GM19372 (cell line): ENCODE measurements at regions not wholly inside any gene's neighbourhood (a gene's known extent, or its start where the extent isn't known, plus 50 kb on each side); places are given as distances from the start of the nearest gene placed in this dataset.

Experiments
- ATAC-seq: cut with Tn5 transposase; IDR thresholded peaks from one replicate; pipeline ENCODE4 v1.9.1; 2021; ENCODE audit warnings: mild to moderate bottlenecking, low read depth, moderate library complexity; ENCODE audit not compliant: unreplicated experiment

DNA sequence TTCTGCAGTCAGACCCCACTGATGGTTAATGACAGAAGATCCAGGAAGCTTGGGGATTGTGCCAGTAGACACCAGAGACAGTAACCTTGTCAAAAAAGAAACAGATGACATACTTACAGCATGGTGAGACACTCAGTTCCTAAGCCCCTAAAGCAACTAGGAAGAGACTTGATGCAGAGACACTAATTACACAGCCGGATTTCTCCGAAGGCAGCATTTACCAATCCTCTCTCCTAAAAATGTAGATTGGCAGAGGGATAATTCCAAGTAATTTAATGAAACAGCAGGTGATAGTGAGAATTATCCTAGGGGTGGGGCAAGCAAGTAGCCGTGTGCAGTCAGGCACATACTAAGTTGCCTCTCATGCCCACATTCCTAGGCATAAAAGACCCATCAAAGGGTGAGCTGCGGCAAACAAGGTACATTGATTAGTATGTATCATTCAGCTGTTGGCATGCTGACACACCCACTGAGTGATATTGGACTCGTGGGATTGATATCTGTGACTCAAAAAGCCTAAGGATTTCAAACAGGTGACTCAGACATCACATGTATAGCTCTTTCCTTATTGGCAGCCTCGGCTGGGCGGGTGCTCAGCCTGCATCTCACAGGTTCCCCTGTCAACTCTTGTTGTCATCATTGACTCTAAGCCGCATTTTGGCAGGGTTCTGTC is 296.7 kb upstream of the ATP5MC3 start:
- ATAC-seq, result no peak

DNA sequence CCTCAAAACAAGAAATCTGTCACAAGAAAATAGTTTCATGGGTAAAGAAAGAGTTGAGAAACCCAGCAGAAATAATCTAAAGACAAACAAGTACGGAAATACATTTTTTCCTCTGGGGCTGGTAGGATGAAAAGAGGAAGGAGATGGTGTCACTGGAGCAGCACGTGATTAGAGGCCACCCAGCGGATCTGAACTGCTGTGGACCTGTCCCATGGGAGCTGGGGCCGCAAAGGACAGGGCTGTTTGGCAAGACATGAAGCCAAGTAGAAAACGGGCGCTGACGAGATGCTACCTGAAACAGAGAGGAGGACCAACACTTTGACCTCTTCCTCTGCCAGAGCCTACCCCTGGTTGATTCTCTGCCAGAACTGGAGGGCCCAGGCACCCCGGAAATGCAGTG is 295.4 kb upstream of the ATP5MC3 start:
- no peak for ATAC-seq

DNA sequence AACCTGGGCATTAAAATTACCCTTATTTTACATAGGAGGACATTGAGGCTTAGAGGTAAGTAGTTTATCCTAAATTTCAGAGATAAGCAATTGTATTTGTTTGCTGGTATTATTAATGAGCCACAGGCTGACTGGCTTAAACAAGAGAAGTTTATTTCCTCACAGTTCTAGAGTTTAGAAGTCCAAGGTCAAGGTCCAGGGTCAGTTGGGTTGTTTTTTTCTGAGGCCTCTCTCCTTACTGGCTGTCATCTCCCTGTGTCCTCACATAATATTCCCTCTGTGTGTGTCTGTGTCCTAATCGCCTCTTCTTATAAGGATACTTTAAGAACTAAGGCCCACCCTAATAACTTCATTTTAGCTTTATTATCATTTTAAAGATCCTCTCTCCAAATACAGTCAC is 294.9 kb upstream of the ATP5MC3 start:
- no peak for ATAC-seq

DNA sequence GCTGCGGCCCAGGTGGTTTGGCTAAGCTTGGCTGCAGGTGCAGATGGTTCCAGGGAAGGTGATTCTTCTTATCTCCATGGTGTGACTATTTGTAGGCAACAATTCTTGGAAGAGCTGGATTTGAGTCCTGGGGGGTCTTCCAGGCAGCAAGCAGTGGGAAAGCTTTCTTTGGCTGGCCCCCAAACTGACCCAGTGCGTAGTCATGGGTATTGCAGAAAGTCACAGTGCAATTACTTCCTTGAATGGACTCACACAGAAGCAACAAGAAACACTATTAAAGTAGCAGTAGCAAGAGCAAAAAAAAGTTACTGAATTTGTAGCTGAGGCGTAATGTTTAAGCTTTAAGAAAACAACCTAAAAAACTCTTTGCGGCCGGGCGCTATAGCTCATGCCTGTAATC is 293.6 kb upstream of the ATP5MC3 start:
- no peak for ATAC-seq

DNA sequence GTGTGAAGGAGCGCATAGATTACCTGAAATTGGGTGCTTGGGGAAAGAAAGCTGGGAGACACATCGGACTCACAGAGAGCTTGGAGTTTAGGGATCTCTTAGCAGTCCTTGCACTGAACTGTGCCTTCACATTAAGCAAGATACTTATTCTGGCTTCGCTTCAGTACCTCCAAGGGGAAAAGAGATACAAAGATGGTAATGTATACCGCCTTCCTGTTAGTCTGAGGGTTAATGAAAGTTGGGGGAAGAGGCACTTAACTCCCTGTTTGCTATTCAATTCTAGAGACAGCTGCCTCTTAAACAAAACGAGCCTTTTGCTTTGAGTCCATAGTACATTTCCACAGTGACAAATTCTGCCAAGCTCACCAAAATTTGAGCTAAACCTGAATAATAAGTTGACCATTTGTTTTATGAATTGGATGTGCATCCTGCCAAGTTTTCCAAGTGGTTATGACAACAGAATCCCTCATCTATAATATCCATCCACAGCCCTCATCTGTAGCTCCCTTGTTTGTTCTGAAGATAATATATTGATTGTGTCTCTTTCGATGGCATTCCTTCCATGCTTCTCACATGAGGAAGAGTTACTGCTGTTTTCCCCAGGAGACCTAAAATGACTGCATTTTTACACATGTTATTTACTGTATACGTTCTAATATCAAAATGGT is 287.1 kb upstream of the ATP5MC3 start:
- ATAC-seq, result no peak

DNA sequence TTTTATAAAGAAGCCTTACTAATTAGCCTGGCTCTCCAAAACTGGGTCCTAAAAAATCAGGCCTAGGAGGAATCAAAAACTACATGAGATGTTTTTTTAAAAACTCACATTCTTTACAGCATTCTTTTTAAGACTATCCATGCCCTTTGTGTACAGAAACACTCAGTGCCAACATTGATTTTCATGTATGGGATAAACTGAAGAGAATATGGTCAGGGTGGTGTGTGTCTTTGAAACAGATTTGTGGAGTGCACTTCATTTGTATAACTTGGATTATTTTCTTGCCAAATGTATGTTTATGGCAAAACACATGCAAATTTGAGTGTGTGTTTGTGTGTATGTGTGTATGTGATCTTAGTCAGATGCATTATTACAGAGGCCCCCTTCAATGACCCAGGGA is 283.6 kb upstream of the ATP5MC3 start:
- ATAC-seq, result no peak

DNA sequence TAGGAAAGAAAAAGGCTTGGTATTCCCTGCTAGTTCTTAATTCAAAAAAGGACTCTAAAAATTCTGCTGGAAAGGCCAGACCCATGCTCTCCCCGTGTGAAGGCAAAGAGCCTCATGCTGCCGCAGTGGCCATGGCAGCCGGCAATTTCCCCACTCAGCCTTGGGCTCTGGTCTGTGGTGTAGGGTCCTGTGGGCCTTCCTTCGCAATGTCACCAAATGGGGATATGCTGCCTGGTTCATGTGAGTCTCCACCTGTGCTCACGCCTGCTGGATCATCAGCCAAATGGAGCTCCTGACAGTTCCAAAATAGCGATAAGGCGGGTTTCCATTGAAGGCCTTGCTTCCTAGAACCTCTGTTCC is 282.8 kb upstream of the ATP5MC3 start:
- ATAC-seq, result no peak

DNA sequence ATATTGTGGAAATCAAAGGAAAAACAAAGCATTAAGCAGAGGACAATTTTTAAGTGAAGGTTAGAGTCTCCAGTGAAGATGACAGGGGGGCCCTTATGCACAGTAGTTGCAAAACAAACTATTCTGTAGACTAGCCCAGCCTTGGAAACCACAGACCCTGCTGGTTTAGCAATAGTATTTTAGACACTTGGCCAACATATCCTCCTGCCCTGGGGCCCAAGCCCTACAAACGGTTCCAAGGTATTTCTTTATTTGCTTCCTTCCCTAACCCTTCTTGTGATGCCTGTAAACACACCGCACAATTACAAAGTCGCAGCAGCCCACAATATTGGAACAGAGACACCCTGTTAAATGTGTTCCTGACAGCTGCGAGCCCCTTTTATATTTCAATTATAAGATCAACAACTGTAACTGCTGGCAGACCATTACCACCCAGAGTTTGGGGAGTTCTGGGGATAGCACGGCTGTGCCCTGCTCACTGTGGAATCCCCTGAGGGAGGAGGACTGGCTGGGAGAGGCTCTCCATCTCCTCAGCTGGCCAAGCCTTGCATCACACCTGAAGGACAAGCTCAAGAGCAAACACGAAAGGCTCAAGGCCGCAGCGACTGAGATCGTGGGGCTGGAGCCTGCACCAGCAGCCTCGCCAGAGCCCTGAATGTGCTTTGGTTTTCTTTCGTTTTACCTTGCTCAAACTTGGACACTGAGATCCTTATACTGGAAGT is 282.2 kb upstream of the ATP5MC3 start:
- no peak for ATAC-seq

DNA sequence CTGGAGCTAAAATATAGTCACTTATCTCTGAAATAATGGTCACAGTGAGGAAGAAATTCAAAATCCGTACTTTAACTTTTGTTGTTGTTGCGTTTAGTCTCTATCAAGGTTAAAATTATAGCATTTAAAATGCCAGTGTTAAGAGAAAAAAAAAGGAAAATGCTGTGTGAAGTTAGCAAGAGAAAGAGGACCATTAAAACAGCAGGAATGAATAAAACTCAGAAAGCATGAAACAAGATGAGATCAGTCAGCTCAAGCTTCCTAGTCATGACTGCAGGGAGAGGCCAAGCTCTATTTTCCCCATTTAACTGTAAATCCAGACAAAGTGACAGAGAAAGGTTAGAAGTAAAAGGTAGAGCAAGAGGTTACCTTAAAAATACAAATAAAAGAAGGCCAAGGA is 281.7 kb upstream of the ATP5MC3 start:
- no peak for ATAC-seq

DNA sequence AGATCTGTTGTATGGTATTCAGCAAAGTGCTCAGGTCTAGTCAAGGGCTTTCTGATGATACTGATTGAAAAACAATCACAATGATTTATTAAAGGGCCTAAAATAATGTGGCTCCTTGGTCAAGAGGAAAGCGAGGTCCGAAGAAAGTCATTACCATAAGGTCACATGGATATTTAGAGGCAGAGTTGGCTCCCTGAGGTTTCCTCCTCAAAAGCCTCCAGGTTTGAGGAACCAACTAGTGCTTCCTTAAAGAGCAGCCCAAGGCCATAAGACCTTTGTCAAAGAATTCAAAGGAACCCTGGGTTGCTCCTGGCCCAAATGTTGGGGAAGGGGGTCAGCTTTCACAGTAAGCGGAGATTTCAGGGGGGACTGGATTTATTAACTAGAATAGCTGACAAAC is 280.7 kb upstream of the ATP5MC3 start:
- ATAC-seq, result no peak

DNA sequence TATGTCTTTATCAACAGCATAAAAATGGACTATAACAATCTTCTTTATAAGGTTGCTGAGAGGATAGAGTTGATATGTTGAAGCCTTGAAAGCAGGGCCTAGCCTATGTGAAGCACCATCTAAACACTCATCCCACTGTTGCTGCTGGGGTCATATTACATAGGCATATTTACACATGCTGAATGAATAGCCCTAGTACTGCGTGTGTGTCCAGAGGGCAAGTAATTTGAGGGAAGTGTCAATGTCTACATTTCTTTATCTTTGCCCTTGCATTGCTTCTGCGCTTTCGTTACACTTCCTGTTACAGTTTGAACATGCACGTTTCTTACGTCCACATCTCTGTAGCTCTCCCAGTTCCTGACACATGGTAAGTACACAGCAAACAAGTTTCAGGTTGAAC is 280.3 kb upstream of the ATP5MC3 start:
- ATAC-seq, result no peak

DNA sequence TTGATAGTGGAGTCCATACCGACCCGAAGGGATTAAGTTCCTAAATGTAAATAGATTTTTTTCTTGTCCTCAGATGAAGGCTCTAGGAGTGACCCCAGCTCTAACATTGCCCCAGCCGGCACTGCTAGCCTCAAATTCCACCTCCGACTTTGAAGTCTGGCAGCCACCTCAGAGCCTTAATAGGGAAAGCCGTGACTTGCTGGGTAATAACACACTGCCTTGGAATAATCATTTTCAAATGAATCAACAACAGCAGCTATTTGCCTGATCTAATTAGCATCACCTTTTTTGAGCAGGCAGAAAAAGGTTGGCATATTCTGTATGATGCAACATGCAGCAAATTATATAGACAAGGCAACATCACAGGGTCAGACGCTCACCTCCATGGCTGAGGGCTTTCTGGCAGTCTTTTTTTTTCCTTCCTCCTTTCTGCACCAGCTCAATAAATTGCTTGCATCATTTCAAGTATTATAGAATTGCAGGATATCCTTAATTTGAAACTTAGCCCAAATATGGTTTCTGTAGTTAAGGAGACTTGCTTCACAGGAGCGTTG is 276.5 kb upstream of the ATP5MC3 start:
- no peak for ATAC-seq

DNA sequence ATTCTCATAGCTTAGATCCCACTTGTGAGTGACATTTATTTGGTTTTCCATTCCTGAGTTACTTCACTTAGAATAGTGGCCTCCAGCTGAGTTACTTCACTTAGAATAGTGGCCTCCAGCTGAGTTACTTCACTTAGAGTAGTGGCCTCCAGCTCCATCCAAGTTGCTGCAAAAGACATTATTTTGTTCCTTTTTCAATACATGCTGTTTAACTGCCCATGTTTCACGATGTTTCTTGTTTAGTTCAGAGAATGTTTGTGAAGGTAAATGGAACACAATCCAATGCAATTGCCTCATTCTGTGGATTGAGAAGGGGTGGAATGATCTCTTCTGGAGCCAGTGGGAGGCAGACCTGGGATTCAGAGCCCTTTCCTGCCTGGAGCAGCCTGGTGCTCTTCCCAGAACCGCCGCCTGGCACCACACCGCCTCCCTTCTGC is 273.5 kb upstream of the ATP5MC3 start:
- no peak for ATAC-seq

DNA sequence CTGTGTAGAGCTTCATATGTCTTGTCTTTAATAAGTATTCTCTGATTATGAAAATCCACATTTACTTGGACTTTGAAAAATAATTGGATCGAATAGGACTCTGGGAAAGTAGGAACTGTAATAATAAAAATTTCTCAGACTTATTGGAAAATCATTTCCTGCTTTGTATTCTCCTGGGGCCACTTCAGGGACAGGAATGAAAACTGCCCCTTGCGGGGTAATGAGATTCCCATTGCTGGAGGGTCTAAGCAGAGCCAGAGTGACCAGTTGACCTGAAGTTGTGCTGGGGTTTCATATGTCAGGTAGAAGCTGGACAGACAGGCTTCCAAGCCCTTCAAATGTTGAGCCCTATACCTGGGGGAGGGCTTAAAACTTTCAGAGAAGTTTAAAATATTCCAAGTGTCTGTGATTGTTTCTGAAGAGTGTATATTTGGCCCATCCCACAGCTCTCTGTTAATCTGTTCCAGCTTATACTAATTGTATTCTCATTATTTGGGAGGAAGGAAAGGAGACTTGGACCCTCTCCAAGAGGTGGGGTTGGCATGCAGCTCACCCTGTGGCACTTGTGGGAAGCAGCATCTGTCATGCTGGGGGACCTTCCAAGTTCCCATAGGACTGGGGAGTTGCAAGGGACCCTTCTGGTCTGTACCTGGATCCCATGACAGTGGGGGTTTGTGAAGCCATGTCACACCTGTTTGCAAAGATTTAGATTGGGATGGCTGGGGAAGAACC is 268.7 kb upstream of the ATP5MC3 start:
- no peak for ATAC-seq

DNA sequence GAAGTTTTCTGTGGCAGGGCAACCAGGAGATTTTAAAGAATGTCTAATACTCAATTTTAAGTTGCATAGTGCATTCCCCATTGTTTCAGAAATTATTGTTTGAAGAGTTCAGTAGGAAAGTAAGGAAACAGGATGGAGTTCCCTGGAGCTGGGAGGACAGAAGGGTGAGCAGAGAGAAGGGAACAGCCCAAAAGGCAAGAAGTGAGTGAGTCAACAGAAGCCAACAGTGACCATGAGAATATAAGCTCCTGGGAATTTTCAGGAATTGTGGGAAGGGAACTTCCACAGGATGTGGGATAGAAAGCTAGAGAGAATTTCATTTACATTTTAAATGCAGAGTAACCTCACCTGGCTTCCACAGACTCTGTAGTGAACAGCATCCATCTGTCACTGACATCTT is 268.1 kb upstream of the ATP5MC3 start:
- ATAC-seq, result no peak

DNA sequence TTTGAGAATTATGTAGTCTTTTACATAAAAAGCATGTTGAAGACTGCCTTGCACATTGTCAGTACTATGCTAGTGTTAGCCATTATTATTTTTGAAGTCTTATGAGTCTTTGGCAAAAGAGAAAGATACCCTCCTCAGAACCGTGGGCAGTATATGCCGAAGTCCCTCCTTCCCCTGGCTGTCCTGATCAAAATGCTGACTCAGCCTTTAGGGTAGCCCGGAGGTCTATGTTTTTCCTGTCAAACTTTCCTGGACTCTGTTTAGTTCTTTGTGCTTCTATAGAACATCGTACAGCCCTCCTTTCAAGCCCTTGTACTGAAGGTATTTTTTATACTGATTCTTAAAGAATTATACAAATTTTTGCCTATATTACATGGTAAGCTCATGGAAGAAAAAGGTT is 264.7 kb upstream of the ATP5MC3 start:
- ATAC-seq, result no peak

DNA sequence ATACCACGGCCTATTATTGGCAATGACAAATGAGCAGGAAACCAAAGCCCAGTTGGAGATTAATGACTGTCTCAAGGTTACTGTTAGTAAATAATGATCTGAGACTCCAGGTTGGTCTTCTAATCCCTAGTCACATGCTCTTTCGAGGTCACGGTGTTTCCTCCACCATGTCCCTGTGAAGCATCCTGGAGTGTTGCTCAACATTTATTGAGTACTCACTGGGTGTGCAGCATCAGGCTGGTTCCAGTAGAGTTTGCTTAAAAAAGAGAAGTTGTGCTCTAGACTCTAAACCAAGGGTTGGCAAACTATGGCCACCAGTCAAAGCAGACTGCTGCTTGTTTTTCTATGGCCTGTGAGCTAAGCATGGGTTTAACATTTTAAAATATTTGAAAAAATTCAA is 263.8 kb upstream of the ATP5MC3 start:
- ATAC-seq, result no peak

DNA sequence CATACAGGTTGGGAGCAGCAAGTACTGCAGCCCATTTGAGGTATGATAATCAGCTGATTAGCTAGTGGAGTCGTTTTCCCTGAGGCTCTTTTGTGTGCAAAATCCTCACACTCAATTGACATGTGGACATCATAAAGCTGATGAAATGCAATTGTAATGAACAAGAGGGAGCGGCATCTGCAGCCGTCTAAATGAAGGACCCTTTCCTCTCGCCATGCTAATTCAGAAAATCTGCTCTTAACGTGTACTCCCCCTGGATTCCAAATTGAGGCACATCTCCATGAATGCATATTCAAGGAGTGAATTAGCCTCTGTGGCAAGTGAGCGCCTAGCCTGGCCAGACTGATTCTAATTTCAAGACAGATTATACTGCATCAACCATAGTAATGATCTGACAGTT is 260.9 kb upstream of the ATP5MC3 start:
- no peak for ATAC-seq

DNA sequence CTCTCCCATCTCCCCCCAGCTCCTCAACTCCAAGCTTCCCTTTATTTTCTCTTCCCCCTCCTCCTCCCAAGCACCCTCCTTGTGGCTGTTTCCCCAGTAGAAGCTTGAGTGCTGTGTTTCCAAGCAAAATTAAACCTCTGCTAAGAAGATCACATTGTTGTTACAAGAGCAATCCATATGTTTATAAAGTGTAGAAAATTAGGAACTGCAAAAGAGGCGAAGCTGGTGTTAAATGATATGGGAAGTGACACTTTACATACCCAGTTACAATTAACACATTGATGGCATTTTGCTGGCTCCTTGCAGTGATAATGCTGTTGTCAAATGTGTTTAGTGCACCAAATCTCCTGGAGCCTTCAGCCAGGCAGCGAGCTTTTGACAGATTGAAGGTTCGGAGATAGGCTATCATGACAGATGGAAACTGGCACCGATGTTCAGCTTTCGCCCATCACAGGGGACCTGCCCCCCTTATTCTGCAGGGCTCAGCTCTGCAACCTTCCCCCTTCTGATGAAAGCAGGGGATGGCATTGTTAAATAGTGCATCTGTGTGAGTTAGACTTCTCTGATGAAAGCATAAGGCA is 259.8 kb upstream of the ATP5MC3 start:
- no peak for ATAC-seq

DNA sequence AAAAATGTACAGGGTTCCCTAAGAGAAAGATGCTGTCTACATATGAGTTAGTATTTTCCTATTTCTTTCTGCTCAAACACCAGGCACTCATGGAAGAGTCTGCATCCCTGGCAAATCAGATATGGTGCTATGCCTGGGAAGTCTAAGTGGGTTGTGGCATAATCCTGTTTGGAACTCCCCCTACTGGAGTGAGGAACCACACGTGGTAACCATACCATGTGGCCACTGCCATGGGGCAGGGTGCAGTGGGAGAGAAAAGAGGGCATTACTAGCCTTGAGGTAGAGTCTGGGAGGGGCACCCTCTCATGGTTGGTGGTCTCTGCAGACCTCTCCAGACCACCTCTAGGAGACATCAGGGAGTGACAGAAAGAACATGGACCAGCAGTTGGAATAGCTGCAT is 257.9 kb upstream of the ATP5MC3 start:
- no peak for ATAC-seq

DNA sequence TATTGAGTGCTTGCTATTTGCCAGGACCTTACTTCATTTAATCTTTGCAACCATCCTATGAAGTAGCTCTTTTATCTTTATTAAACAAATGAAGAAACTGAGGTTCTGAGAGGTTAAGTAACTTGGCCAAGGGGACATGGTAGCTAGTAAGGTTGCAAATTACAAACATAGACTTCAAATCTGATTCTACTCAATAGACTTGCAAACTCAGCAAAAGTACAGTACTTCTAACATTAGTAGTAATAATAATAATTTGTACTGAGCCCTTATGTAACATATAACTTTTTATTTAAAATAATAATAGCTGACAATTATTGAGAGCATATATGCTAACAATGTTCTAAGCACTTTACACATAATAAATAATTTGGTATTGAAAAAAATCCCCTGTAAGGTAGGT is 255.7 kb upstream of the ATP5MC3 start:
- ATAC-seq, result no peak
